OCI-LY3 (cell line): ENCODE measurements at regions not wholly inside any gene's neighbourhood (a gene's known extent, or its start where the extent isn't known, plus 50 kb on each side); places are given as distances from the start of the nearest gene placed in this dataset.

Experiments used
- EZH2phosphoT487 ChIP-seq: fragments of 200-600 bp; shearing (Covaris generic); IDR thresholded peaks from 2 replicates; pipeline ENCODE4 v1.6.1; 2018; ENCODE audit warnings: antibody characterized with exemption, mixed run types, low read depth
- TF ChIP-seq, protein P1 (sequence below): fragments of 200-600, 300-600 bp; sonication (generic); IDR thresholded peaks from 2 replicates; pipeline ENCODE4 v1.5.1; 2014; ENCODE audit warnings: antibody characterized with exemption, low read length, low read depth

DNA sequence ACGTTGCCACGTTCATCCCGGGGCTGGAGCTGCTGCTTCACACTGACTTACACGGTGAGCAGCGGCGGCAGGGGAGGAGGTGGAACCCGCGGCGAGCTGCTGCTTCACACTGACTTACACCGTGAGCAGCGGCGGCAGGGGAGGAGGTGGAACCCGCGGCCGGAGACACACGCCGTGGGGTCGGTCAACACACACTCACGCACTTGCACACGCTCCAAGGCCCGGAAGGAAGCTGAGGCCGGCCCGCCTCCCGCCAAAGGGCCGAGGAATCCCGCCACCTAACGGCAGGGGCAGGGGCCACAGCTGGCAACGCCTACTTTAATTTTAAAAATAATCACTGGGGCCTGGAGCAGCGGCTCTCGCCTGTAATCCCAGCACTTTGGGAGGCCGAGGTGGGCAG, 94.4 kb upstream of the FOXC1 start:
- TF ChIP-seq, protein P1, sequence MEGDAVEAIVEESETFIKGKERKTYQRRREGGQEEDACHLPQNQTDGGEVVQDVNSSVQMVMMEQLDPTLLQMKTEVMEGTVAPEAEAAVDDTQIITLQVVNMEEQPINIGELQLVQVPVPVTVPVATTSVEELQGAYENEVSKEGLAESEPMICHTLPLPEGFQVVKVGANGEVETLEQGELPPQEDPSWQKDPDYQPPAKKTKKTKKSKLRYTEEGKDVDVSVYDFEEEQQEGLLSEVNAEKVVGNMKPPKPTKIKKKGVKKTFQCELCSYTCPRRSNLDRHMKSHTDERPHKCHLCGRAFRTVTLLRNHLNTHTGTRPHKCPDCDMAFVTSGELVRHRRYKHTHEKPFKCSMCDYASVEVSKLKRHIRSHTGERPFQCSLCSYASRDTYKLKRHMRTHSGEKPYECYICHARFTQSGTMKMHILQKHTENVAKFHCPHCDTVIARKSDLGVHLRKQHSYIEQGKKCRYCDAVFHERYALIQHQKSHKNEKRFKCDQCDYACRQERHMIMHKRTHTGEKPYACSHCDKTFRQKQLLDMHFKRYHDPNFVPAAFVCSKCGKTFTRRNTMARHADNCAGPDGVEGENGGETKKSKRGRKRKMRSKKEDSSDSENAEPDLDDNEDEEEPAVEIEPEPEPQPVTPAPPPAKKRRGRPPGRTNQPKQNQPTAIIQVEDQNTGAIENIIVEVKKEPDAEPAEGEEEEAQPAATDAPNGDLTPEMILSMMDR = no peak
- no peak for TF ChIP-seq EZH2phosphoT487
